ENCODE measurements at regions not wholly inside any gene's neighbourhood (a gene's known extent, or its start where the extent isn't known, plus 50 kb on each side); places are given as distances from the start of the nearest gene placed in this dataset.

DNA sequence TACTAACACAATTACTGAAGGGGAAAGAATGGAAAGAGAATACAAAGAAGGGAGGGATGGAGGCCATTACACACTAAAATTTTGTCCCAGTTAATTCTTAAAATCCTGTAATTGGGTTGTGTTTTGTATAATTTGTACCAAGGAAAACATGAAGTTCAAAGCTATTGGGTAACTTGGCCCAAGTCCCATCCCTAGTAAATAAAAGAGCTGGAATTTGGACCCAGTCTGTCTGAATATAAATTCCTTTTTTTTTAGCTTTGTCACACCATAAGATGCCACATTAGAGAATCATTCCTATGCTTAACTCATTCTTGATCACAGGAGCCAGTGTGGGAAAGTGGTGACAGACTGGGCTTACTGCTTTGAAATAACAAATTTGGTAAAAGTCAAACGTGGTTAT, 66.8 kb upstream of the CBLN4 start:
- Mint-ChIP-seq H3K9me3 (peaks cover 0 to 9% (median 3%) of the 10 kb centered on the region in 7 donors), H3K4me3 (no peak overlapping the region)
- no CpG with 5 or more reads among the region's 1 CpG for WGBS (ENCODE audit: insufficient coverage)

DNA sequence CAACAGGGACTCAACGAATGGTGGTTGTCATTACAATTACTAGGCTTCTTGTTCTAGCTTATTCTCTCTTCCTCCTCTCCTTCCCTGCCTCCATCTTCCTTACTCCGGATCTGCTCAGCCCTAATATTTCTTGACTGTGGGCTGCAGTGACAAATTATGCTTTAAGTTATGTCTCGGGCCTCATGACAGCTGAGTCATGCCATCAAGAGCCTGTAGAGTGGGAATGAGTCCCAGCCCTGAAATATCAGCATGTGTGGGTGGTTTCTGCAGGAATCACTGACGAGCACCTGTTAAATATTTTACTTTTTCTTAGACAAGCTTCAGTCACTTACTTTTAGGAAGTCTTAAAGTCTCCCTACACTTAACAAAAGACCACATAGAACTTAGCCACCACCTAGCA, 83.1 kb upstream of the CBLN4 start:
- Histone ChIP-seq H3K4me1 (ENCODE audit: control insufficient read depth in 1 of 2, insufficient read depth in 2 of 2, low read length in 2 of 2) (no peaks in the 10 kb centered on the region), H3K4me3 (replicated peaks in 1 of 3; ENCODE audit: low read depth in 2 of 3, low read length in 3 of 3) (no peak overlapping the region), H3K9me3 (replicated peaks in 1 of 2; ENCODE audit: control insufficient read depth in 1 of 2, insufficient read depth in 1 of 2, low read length in 2 of 2) (peaks cover 0 to 19% of the 10 kb centered on the region in 2 donors), H3K4me2 (replicated peaks; ENCODE audit: extremely low read depth, low read length, poor library complexity, severe bottlenecking) (no peak overlapping the region), H3K79me2 (ENCODE audit: insufficient read depth, low read length) (no peaks in the 10 kb centered on the region), H3K27ac (ENCODE audit: low read depth in 1 of 2, low read length in 2 of 2) (no peak overlapping the region), H4K20me1 (ENCODE audit: insufficient read depth, low read length) (no peaks in the 10 kb centered on the region), H3K27me3 (ENCODE audit: control insufficient read depth in 2 of 2, insufficient read depth in 2 of 2, low read length in 2 of 2) (no peaks in the 10 kb centered on the region), H3K36me3 (replicated peaks in 1 of 2; ENCODE audit: control insufficient read depth in 1 of 2, insufficient read depth in 2 of 2, low read length in 2 of 2) (no peaks in the 10 kb centered on the region), H2AFZ (ENCODE audit: insufficient read depth, low read depth, low read length, poor library complexity, severe bottlenecking) (no peak overlapping the region), H3K9ac (ENCODE audit: insufficient read depth, low read length, poor library complexity, severe bottlenecking) (no peak overlapping the region)
- Mint-ChIP-seq H3K9me3 (peaks cover 3 to 13% (median 6%) of the 10 kb centered on the region in 7 donors), H3K36me3 (no peaks in the 10 kb centered on the region), H3K4me3 (no peak overlapping the region), H3K27me3 (ENCODE audit: low read depth in 3 of 3) (peaks cover 0 to 1% (median 0%) of the 10 kb centered on the region in 3 donors), H3K27ac (no peak overlapping the region), H3K4me1 (no peaks in the 10 kb centered on the region)
- TF ChIP-seq, protein P1, sequence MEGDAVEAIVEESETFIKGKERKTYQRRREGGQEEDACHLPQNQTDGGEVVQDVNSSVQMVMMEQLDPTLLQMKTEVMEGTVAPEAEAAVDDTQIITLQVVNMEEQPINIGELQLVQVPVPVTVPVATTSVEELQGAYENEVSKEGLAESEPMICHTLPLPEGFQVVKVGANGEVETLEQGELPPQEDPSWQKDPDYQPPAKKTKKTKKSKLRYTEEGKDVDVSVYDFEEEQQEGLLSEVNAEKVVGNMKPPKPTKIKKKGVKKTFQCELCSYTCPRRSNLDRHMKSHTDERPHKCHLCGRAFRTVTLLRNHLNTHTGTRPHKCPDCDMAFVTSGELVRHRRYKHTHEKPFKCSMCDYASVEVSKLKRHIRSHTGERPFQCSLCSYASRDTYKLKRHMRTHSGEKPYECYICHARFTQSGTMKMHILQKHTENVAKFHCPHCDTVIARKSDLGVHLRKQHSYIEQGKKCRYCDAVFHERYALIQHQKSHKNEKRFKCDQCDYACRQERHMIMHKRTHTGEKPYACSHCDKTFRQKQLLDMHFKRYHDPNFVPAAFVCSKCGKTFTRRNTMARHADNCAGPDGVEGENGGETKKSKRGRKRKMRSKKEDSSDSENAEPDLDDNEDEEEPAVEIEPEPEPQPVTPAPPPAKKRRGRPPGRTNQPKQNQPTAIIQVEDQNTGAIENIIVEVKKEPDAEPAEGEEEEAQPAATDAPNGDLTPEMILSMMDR (IDR thresholded peaks at IDR 0.05) = no peak
- intact Hi-C loops (cut with micrococcal nuclease) = no loop called here
- no CpG with 5 or more reads among the region's 4 CpGs for WGBS (ENCODE audit: insufficient coverage)
- no peak for DNase-seq

More for the DNA sequence above, 66.8 kb upstream of the CBLN4 start:
- no peak for DNase-seq
- intact Hi-C loops (cut with micrococcal nuclease) = no loop called here
- H3K9ac ChIP-seq (ENCODE audit: insufficient read depth, low read length, poor library complexity, severe bottlenecking) = no peak overlapping the region
- H3K36me3 Mint-ChIP-seq = no peaks in the 10 kb centered on the region
- H3K4me1 ChIP-seq (ENCODE audit: control insufficient read depth in 1 of 2, insufficient read depth in 2 of 2, low read length in 2 of 2) = no peaks in the 10 kb centered on the region
- no peaks in the 10 kb centered on the region for H3K79me2 ChIP-seq (ENCODE audit: insufficient read depth, low read length)
- H3K27me3 Mint-ChIP-seq (ENCODE audit: low read depth in 3 of 3) = peaks cover 0 to 2% (median 0%) of the 10 kb centered on the region in 3 donors
- no peaks in the 10 kb centered on the region for H3K4me1 Mint-ChIP-seq
- no peaks in the 10 kb centered on the region for H3K27me3 ChIP-seq (ENCODE audit: control insufficient read depth in 2 of 2, insufficient read depth in 2 of 2, low read length in 2 of 2)
- no peak overlapping the region for H3K27ac ChIP-seq (ENCODE audit: low read depth in 1 of 2, low read length in 2 of 2)
- no peak overlapping the region for H3K27ac Mint-ChIP-seq
- no peak overlapping the region for H3K4me3 ChIP-seq (replicated peaks in 1 of 3; ENCODE audit: low read depth in 2 of 3, low read length in 3 of 3)
- peaks cover 7 to 8% of the 10 kb centered on the region in 2 donors for H3K9me3 ChIP-seq (replicated peaks in 1 of 2; ENCODE audit: control insufficient read depth in 1 of 2, insufficient read depth in 1 of 2, low read length in 2 of 2)
- no peak overlapping the region for H2AFZ ChIP-seq (ENCODE audit: insufficient read depth, low read depth, low read length, poor library complexity, severe bottlenecking)
- H3K4me2 ChIP-seq (replicated peaks; ENCODE audit: extremely low read depth, low read length, poor library complexity, severe bottlenecking) = no peak overlapping the region
- H3K36me3 ChIP-seq (replicated peaks in 1 of 2; ENCODE audit: control insufficient read depth in 1 of 2, insufficient read depth in 2 of 2, low read length in 2 of 2) = no peaks in the 10 kb centered on the region
- TF ChIP-seq, protein P1 (IDR thresholded peaks at IDR 0.05) = no peak
- H4K20me1 ChIP-seq (ENCODE audit: insufficient read depth, low read length) = no peaks in the 10 kb centered on the region

Measured in CD14-positive monocyte (primary cell).